GM13976 (cell line): ENCODE measurements at regions not wholly inside any gene's neighbourhood (a gene's known extent, or its start where the extent isn't known, plus 50 kb on each side); places are given as distances from the start of the nearest gene placed in this dataset.

Experiments
- DNase-seq: peaks from one replicate; pipeline ENCODE4 v3.0.0; 2012; ENCODE audit warnings: low spot score
- CTCF ChIP-seq: IDR thresholded peaks from 2 replicates; pipeline ENCODE4 v1.5.1; 2012; ENCODE audit warnings: borderline replicate concordance, mild to moderate bottlenecking; ENCODE audit not compliant: insufficient read depth; ENCODE audit errors: extremely low read depth, missing control alignments, control extremely low read depth
- in situ Hi-C: fragments of 300-500 bp; cut with MboI; formaldehyde crosslinking; loops from one replicate; pipeline ENCODE4 v1.12.0; 2022; ENCODE audit warnings: low sequenced_read_pairs, mixed read lengths, inconsistent platforms; ENCODE audit not compliant: unreplicated experiment

- DNase-seq, result no peak
- in situ Hi-C loops, result no loop called here
- TF ChIP-seq CTCF, result no peak
Measured at GRCh38 chr4:136967069-136967468, 565.2 kb downstream of the PCDH18 start.

- in situ Hi-C loops, result no loop called here
- DNase-seq, result no peak
- no peak for TF ChIP-seq CTCF
Measured at GRCh38 chr4:136965478-136965877, 566.8 kb downstream of the PCDH18 start.

- TF ChIP-seq CTCF, result no peak
- no peak for DNase-seq
- in situ Hi-C loops, result no loop called here
Measured at GRCh38 chr4:136962868-136963267, 569.4 kb downstream of the PCDH18 start.

- in situ Hi-C loops, result no loop called here
- no peak for TF ChIP-seq CTCF
Measured at GRCh38 chr4:136946307-136946907, 585.9 kb downstream of the PCDH18 start.

GRCh38 chr4:136939781-136940180 is 592.5 kb downstream of the PCDH18 start:
- in situ Hi-C loops, result no loop called here
- TF ChIP-seq CTCF, result no peak
- no peak for DNase-seq

More at GRCh38 chr4:136946307-136946907, 585.9 kb downstream of the PCDH18 start:
- DNase-seq, result no peak

GRCh38 chr4:136935871-136936270 is 596.4 kb downstream of the PCDH18 start:
- no peak for TF ChIP-seq CTCF
- in situ Hi-C loops, result no loop called here
- no peak for DNase-seq

- in situ Hi-C loops, result no loop called here
- no peak for DNase-seq
- TF ChIP-seq CTCF, result no peak
Measured at GRCh38 chr4:136935305-136935704, 597.0 kb downstream of the PCDH18 start.
